HK-2 (cell line): ENCODE measurements at regions not wholly inside any gene's neighbourhood (a gene's known extent, or its start where the extent isn't known, plus 50 kb on each side); places are given as distances from the start of the nearest gene placed in this dataset.
"Not testable (repeated sequence)": the region's sequence is repeated elsewhere in the genome, so short reads cannot be mapped to it uniquely, and the experiment has no call there.

ENCODE experiments used
- DNase-seq: peaks from one replicate; pipeline ENCODE4 v3.0.0-alpha.2; 2018; ENCODE audit not compliant: unreplicated experiment

DNA sequence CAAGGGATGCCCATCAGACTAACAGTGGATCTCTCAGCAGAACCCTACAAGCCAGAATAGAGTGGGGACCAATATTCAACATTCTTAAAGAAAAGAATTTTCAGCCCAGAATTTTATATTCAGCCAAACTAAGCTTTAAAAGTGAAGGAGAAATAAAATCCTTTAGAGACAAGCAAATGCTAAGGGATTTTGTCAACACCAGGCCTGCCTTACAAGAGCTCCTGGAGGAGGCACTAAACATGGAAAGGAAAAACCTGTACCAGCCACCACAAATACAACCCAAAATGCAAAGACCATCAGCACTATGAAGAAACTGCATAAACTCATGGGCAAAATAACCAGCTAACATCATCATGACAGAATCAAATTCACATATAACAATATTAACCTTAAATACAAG lies 640.6 kb downstream of the SLC16A7 start:
- DNase-seq = not testable (repeated sequence)

DNA sequence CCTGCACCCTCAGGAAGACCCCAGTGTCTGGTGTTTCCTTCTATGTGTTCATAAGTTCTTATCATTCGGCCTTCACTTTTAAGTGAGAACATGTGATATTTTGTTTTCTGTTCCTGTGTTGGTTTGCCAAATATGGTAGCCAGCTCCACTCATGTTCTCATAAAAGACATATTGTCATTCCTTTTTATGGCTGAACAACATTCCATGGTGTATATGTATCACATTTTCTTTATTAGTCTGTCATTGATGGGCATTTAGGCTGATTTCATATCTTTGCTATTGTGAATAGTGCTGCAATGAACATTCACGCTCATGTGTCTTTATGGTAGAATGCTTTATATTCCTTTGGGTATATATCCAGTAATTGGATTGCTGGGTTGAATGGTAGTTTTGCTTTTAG lies 645.1 kb downstream of the SLC16A7 start:
- DNase-seq = no peak

DNA sequence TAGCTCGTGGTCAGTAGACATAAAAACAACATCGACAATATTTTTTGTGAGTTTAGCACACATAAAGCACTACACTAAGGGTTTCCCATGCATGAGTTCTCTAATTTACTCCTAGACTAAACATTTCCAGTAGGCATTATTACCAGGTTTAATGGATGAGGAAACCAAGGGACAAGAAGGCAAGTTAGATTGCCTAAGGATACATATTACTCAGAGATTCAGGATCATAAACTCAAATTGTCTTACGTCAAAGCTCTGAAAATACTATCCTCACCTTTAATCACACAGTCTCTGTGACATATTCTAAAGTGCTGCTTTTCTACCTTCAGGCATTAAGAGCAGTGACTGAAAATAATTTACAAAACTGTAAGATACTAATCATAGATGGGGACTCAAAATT lies 655.3 kb downstream of the SLC16A7 start:
- no peak for DNase-seq

DNA sequence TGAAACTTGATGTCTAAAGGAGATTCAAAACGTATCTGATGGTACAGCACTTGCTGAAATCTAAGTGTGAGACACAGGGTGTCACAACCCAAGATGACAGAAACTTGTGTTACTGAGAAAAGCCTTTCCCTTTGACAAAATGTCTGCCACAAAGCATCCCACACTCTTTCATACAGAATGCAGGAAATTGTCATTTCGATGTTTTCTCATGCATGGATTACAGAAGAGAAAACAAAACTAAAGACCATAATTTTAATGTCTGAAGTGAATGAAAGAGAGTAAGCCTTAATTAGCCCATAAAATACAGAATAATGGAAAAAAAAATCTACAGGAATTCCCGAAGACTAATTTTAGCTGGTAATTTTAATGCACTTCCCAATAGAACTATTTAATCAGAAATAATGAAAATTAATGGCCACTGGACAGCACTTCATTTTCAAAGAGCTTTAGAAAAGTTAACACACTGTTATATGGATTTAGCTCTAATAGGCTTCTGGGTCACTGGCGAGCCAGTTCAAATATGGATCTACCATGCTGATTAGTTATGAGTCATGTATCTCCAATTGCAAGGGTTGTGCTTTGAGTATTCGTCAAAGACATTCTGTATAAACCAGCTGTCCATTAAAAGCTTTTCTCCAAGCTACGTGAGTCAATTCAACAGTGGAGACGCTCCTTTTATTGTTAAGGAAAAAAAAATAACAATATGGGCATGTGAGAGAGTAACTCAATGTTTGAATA lies 656.7 kb downstream of the SLC16A7 start:
- DNase-seq = no peak

DNA sequence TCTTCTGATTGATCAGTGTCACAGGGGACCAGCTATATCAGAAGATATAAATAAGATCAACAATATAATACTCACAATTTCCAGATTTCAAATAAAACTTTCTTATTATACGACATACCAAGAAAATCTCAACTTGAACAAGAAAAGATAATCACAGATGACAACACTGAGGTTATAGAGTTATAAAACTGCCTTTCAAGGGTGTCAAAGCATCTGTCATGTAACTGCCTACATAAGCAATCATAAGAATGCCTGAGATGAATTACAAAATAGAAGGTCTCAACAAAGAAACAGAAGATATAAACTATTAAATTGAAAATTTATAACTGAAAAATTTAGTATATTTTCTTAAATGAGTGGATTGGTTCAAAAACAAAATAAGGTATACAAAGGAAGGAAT lies 659.2 kb downstream of the SLC16A7 start:
- no peak for DNase-seq

DNA sequence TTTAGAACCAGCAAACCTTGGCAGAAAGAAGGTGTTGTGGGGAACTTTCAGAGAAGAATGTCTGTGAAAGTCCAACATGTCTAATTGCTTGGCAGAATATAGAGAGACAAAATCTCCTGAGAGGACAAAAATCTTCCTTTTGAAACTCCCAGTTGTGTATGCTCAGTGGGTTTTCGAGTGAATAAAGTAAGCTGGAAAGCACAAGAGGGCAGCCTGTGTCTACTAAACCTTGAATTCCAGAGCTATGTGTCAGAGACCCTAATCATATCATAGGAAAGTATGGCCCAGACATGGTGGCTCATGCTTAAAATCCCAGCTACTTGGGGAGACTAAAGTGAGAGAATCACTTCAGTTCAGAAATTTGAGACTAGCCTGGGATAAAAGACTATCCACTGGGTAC lies 661.2 kb downstream of the SLC16A7 start:
- DNase-seq = peak; percentile 17

DNA sequence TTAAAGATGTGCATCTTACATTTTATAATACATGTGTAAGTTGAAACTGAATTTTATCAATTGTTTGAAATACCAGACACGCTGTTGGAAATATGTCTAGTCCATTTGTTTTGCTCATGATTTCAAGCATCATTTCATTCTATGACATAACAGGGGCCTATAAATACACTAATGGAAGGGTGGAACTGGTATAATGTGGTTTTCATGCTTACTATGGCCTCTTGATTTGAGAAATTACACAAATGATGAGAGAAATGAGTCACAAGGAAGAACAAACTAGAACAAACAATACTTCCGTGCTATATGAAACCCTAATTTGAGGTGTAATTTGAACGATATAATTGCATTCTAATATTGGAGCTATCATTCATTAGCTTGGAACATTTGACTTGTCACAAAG lies 663.4 kb downstream of the SLC16A7 start:
- DNase-seq = no peak

DNA sequence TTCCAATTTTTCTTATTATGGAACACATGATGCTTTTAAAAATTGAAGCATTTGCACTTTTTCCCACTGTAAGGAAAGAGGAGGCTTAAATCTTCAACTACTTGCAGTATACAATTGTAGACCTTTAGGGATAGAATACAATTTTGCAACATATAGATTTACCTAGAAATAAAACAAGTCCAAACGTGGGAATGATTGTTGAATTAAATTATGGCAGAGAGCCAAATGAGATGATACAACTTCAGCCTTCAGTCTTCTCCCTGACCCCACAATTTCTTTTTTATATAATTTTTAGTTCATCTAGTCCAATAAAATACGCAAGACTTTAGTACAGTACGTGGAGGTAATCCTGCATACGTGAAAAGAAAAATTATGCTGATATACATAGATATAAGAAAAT lies 666.5 kb downstream of the SLC16A7 start:
- no peak for DNase-seq

DNA sequence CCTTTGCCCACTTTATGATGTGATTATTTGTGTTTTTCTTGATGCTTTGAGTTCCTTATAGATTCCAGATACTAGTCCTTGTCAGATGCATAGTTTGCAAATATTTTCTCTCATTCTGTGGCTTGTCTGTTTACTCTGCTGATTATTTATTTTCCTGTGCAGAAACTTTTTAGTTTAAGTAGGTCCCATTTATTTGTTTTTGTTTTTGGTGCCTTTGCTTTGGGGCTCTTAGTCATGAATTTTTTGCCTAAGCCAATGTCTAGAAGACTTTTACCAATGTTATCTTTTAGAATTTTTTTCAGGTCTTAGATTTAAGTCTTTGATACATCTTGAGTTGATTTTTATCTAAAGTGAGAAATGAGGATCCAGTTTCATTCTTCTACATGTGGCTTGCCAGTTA lies 667.3 kb downstream of the SLC16A7 start:
- no peak for DNase-seq

DNA sequence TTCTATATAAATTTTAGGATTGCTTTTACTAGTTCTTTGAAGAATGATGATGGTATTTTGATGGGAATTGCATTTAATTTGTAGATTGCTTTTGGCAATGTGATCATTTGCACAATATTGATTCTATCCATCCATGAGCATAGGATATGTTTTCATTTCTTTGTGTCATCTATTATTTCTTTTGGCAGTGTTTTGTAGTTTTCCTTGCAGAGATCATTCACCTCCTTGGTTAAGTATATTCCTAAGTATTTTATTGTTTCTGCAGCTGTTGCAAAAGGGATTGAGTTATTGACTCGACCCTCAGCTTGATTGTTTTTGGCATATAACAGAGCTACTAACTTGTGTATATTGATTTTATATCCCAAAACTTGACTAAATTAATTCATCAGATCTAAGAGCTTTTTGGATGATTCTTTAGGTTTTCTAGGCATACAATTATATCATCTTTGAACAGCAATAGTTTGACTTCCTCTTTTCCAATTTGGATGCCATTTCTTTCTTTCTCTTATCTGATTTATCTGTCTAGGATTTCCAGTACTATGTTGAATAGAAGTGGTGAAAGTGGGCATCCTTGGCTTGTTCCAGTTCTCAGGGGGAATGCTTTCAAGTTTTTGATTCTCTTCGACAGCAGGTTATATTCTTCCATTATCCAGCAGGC lies 668.1 kb downstream of the SLC16A7 start:
- no peak for DNase-seq

DNA sequence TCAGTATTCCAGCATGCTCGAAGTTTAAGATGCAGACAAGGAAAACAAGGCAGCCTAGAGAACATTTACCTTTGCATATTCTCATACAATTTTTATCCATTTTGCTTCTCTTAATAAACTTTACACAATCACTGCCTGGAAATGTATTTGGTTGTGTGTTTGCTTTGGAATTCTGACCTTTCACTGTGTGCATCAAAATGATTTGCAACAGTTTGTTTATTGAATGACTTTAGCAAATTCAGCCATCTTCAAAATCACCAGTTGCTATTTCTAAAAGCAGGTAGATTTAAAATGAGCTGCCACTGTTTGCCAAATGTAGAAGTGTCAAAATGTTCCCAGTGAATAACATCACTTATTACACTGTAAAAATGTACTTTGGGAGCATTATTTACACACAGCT lies 669.9 kb downstream of the SLC16A7 start:
- no peak for DNase-seq

DNA sequence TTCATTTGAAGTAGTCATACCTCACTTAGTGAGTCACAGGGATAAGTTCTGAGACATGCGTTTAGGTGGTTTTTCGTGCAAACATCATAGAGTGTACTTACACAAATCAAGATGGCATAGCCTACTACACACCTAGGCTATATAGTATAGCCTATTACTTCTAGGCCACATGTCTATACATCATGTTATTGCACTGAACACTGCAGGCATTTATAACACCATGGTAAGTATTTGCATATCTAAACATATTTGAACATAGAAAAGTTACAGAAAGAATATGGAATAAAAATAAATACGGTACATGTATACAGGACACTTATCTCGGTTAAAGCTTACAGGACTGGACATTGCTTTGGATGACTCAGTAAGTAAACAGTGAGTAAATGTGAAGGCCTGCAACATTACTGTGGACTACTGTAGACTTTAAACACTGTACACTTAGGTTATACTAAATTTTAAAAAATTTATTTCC lies 670.6 kb downstream of the SLC16A7 start:
- DNase-seq = no peak

DNA sequence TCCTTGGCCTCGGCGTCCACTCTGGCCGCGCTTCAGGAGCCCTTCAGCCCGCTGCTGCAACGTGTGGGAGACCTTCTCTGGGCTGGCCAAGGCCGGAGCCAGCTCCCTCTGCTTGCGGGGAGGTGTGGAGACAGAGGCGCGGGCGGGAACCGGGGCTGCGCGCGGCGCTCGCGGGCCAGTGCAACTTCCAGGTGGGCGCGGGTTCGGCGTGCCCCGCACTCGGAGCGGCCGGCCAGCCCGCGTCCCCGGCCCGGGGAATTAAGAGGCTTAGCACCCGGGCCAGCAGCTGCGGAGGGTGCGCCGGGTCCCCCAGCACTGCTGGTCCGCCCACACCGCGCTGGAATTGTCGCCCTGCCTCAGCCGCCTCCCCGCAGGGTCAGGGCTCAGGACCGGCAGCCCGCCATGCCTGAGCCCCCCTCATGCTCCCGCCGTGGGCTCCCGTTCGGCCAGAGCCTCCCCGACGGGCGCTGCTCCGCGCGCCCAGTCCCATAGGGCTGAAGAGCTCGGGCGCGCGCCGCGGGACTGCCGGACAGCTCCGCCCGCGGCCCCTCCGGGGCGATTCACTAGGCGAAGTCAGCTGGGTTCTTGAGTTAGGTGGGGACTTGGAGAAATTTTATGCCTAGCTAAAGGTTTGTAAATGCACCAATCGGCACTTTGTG lies 673.9 kb downstream of the SLC16A7 start:
- DNase-seq = no peak

DNA sequence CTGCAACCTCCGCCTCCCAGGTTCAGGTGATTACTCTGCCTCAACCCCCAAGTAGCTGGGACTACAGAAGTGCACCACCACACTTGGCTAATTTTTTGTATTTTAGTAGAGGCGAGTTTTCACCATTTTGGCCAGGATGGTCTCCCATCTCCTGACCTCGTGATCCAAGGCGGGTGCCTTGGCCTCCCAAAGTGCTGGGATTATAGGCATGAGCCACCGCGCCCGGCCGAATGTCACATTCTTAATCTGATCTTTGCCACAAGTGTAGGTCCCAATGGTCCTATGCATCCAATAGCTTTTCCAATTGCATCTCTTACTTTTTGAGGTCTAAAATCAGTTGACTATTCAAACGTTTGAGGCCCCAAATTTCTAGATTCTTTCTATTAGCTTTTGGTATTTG lies 676.0 kb downstream of the SLC16A7 start:
- DNase-seq = no peak

DNA sequence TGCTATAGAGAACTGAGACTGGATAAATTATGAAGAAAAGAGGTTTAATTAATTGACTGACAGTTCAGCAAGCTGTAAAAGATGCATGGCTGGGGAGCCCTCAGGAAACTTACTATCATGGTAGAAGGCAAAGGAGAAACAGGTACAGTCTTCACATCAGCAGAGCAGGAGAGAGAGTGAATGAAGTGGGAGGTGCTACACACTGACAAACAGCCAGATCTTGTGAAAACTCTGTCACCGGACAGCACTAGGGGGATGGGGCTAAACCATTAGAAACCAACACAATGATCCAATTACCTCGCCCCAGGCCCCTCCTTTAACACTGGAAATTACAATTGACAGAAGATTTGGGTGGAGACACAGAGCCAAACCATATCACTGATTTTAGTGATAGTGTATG lies 682.4 kb downstream of the SLC16A7 start:
- no peak for DNase-seq

DNA sequence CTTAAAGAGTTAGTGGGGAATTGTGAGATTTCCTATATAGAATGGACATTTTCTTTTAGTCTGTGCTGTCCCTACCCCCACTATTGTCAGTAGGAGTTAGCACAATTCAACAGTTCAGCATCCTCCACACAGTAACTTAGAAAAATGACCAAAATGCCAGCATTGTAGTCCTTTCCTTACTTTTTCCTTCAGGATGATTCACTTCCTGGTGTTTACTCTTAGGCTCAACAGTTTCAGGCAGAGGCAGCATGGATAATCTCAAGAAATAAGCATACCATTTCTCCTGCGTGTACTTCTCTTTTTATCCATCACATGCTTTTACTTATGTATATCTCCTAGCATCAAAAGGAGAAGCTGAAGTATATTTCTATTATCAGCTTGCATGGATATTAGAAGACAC lies 683.4 kb downstream of the SLC16A7 start:
- no peak for DNase-seq

DNA sequence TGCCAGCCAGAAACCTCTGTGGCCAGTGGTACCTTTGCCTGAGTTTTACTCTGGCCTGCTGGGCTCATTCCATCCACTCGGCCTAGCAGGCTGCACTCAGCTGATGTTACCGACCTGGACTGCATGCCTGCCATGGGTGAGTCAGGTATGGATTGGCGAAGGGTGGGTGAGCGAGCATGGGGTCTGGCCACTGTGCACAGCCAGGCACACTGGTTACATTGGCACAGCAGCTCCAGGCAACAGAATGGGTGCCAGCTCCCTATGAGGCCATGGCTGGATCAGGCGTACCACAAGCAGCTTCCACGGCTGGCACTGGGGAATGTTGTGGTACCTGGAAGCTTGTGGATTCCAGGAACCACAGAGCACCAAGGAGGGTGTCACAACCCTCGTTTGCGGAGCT lies 685.7 kb downstream of the SLC16A7 start:
- DNase-seq = no peak

DNA sequence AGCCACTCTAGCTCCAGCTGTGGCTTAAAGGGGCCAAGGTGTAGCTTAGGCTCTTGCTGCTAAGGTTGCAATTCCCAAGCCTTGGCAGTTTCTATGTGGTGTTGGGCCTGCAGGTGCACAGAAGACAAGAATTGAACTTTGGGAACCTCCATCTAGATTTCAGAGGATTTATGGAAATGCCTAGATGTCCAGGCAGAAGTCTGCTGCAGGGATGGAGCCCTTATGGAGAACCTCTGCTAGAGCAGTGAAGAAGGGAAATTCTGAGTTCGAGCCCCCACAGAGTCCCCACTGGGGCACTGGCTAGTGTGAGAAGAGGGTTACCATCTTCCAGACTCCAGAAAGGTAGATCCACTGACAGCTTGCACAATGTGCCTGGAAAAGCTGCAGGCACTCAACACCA lies 694.7 kb downstream of the SLC16A7 start:
- DNase-seq = no peak

DNA sequence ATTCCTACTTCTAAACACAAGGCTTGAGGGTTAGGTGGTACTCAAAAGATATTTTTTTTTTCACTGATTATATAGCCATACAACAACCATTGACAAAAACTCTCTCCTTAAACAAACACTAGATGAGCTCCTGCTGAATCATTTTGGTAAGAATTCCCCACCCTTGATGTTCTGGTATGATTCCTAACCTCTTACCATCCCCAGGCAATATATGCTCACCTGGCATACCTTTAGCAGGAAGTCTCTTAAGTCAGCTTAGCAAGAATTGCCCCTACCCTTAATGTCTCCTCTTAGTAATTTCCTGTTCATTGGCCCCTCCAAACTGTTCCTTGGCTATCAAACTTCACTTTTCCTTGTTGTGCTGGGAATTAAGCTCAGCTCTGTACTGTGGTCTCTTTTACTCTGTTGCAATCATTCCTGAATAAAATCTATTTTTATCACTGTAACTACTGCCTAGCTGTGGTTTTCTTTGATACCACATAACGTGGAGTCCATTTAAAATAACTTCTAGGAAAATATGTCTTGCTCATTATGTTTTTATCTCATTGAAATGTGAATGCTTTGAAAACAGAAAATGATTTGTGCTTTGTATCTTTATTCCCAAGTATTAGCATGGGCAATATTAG lies 712.6 kb downstream of the SLC16A7 start:
- no peak for DNase-seq

DNA sequence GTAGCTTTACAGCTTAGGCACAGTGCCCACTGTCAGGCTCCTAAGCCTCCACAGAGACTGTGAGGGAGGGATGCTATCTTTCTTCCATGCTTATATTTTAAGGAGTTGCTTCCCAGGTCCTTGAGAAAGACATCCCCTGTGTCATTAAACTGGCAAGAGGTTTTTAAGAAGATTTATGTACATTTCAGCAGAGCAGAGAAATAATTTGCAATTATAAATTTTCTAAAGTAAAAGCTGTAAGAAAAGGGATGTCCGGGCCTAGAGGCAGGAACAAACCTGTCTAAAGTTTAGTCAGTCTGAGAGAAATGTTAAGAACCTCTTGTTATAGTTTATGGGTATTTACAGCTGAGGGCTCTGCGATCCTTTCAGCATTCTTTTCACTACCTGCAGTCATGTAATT lies 716.1 kb downstream of the SLC16A7 start:
- no peak for DNase-seq

DNA sequence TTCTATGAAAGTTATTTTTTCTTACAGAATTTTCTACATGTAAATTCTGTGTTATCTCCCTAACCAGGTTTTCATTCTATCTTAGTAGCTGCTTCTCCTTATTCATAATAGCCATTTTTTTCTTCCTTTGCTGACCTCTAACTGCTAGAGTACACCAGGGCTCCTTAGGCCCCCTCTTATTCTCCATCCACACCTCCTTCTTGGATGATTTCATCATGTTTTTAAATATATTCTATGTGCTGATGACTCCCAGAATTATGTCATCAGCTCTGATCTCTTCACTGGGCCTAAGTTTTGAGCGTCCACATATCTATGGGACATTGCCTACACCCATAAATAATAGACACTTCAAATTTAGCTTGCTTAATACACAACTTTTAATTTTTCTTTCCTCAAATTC lies 721.5 kb downstream of the SLC16A7 start:
- no peak for DNase-seq

DNA sequence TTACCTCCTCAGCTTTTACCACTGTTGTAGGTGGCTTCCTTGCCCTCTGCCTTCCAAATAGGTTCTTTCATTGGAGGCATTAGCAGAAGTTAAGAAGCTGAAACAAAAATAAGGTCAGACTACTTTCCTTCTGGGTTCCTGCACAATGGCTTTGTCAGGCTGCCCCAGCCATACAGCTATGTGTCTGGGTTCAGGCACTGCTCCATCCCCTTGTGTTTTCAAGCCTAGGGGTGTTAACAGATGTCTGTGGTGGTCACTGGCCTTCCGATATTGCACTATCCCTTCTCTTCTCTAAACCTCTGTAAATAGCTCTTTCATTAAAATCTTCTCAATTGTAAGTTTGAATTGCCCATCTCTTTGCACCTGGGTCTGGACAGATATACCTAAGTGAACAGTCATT lies 728.9 kb downstream of the SLC16A7 start:
- DNase-seq = no peak

DNA sequence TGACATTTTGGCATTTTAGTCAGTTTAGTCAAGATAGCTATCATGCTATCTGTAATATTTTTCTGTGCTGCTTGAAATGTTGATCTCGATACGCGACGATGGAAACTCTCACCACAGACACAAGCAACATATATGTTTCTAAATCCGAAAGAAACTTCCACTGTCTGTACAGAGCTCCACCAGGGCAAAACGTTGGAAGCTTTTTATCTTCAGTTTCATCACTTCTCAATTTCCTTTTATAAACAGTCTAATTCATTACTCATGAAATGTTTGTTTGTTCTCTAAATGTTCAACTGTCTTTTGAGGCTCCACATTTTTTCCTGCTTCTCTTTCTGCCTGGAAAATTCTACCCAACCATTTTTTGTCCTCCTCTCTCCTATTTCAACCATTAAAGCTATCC lies 737.6 kb downstream of the SLC16A7 start:
- DNase-seq = no peak
